ENCODE measurements at regions not wholly inside any gene's neighbourhood (a gene's known extent, or its start where the extent isn't known, plus 50 kb on each side); places are given as distances from the start of the nearest gene placed in this dataset.
A peak's percentile ranks its signal among the peaks of the same experiment; 100 is the strongest.
"Not testable (repeated sequence)": the region's sequence is repeated elsewhere in the genome, so short reads cannot be mapped to it uniquely, and the experiment has no call there.

DNA sequence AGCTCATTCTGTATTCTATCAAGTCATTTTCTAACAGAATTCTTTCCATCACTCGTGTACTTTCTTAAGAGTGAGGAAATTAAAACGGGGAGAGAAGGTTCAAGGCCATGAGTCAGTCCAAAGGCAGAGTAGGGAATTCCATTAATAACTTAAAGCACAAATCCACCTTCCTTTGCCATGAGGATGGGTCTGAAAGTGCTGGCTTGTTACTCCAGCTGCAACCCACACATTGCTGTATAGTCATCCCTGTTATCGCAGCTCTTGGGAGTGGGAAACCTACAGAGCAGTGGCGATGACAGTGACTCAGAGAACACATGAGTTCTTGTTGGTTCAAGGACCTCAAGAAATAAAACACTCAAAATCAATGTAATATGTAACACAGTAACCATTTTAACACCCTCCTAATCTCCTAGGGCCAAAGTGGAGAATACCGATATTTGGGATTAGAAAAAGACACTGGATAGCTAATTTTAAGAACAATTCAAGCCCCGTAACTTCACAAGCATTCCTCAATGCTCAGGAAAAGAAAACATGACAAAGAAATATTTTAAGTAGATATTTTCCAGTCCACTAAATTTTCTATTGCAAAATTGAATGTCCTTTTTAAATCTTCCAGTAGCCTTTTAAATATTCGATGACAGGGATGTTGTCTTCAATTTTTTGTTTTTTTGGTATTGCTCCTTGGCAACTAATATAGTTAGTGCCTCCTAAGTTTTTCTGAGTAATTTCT is 179.9 kb upstream of the THBS1 start:
- DNase-seq = peak in 3 of 4 experiments; percentile 48 to 74 (median 63)

DNA sequence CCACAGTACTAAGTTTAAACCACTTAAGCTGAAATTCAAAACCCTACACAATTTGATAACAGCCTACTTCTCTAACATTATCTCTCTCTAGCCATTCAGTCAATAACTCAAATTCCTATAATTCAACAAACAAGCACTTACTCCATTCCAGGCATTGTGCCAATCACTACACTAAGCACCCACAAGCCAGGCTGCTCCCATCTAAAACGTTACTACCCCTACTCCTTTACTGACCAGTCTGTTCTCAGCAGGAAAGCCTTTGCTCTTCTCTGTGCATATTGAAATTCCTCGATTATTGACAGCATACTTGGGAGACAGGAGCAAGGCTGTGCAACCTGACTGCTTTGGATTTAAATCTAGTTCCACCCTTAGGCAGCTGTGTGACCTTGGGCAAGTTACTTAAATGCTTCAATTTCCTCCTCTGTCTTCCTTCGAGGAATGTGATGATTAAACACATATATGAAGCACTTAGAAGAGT is 177.2 kb upstream of the THBS1 start:
- DNase-seq = peak in 1 of 4 experiments; percentile 32

DNA sequence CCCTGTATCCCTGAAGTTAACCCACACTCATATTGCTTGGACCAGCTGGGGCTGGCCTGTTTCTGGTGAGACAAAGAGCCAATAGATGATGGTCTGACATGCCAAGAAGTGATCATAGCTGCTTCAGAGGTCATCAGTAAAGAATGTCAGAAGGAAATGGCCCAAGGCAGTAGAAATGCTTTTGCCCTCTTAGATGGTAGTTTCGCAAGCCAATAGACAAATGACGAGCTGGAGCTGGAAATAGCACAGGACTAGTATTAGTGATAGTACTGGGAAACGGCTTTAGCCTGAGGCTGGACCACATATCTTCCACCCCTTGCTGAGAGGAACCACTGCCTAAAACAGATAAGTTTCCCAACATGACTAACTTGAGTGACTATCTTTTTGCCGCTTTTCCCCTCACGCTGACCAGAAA is 176.1 kb upstream of the THBS1 start:
- DNase-seq = peak in 3 of 4 experiments; percentile 15 to 52 (median 38)

DNA sequence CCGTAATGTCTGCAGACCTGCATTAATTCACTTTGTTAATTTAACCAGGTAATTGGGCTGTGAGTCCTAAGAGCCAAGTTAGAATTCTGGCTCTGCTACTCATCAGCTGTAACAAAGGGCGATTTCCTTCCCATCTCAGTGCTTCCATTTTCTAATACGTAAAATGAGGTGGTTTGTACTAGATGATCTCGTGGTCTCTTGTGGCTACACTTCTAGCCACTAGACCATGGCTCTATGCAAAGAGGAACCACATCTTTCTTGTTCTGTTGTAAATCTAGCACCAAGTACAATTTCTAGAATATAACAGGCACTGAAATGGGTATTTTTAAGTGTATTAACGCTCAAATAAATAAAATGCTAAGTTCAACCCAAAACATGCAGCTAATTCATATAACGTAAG is 174.4 kb upstream of the THBS1 start:
- peak in 3 of 4 experiments; percentile 19 to 35 (median 26) for DNase-seq

DNA sequence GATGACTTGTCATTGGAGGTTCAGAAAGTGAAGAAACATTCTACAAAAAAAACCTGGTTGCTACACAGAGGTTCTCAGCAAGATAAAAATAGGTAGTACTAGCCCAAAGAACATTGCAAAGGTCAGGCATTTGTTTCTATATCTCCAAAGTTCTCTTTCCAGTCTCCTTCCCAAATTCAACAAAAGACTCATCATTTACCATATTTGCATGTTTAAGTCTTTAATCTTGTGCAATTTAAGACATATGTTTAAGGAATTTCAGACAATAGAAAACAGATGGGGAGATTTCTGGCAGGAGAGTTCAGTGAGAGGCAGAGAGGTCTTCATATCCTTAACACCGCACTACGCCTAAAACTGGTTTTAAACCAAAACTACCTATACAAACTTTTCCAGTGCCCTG is 173.8 kb upstream of the THBS1 start:
- DNase-seq = no peak

DNA sequence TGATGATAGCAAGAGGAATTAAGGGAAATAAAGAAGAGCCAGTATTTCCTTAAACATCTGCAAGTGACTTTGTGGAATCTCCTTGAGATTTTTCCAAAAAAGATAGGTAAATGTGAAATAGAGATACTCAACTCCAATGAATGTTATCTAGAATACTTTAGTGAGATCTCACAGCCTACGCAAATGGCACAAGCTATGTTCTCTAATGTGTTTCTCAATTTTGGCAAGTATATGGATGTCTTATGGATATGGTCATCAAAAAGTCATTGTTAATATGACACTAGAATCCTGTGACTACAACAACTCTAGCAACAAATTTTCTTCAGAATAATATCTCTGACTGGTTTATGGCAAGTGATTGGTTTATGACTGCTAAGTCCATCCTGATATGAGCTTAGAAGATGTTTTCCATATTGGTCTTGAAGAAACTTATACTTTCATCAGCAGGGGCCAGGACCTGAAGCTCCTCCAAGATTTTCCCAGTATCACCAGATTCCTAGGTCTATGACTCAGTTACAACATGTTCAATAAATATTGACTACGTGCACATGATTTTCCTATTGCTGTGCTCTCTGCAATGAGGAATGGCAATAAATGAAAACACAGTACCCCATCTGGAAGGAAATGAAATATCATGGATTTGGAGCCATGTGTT is 170.9 kb upstream of the THBS1 start:
- DNase-seq = no peak

DNA sequence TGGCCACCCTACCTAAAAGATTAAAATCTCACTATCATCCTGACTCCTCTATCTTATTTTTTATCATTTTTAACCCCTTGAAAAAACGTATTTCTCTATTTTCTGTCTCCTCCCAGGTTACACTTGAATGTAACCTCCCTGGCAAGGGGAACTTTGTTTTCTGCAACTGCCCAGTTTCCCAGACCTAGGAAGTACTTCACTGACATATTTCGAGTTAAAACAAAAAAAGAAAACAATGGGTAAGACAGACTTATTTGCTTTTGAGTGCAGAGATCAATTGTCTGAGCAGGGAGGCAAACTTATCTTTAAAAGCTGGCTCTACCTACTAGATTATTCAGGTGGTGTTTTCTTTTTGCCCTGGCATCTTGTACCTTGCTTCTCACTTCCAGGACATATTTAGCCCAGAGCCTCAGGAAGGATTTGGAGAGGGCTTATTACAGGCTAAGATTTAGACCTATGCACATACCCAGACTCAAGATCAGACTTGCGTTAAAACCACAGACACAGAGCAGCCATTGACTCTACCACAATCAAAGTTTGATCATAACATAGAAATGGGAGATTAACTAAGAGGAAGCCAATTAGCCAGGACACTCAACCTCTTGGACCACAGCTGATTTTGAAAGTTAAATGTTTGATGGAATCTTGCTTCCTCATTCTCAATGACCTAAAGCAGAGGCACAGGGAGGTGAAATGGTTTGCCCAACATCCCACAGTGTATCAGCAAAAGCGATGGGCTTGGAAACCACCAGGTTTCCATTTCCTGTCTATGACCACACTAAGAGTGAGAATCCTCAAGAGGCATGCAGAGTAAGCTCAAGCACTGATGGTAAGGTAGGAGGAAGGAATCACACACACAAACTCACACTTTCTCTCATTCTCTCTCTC is 169.5 kb upstream of the THBS1 start:
- peak in 1 of 4 experiments; percentile 37 for DNase-seq

DNA sequence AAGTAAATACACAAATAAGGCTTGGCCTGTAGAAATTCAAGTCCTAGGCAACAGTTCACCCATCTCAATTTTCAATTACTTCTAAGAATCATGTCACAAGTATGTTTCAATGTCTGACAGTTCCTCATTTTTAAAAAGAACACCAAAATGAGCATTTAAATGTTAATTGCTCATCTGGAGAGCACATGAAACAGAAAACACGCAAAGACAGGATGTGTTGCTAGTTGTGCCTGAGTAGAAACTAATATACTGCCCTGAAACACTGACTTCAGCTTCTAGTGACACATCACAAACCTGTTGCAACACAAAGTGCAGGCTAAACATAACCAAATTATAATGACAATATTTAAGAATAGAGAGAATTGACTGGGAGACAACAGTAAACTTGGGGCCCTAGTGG is 167.3 kb upstream of the THBS1 start:
- DNase-seq = peak; percentile 37 to 79 (median 56)

DNA sequence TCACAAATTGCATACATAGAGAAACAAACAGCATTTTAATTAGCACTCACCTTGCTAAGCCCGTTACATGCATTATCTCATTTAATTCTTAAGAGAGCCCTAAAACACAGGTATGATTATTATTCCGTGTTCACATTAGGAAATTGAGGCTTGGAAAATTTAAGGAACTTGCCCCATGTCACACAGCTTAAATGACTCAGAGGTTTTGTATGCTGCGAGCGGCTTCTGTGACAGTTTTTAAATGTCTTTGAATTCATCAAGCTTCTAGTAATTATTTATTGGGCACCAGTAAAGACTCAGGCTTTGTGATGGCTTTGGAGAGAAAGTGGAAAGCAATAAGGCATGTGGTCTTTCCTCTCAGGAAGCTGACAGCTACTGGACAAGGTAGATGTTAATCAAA is 166.7 kb upstream of the THBS1 start:
- peak in 3 of 4 experiments; percentile 46 to 67 (median 59) for DNase-seq

DNA sequence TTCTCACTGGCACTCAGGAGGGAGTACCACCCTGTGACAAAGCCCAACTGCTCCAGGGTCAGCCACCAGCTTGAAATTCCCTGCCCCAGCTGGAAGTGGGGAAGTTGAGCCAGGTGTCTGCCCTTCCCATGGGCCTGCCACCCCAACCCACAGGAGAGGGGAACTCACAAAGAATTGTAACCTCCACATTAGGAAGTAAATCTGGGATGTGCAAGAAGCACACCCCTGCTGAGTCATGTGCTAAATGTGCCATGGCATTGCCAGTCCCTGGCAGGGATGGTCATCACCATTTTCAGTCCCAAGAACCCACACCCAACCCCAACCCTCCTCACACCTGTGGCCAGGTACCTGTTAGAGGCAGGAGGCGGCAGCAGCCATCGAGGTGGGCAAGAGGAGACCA is 165.2 kb upstream of the THBS1 start:
- peak in 3 of 4 experiments; percentile 49 to 56 (median 51) for DNase-seq

DNA sequence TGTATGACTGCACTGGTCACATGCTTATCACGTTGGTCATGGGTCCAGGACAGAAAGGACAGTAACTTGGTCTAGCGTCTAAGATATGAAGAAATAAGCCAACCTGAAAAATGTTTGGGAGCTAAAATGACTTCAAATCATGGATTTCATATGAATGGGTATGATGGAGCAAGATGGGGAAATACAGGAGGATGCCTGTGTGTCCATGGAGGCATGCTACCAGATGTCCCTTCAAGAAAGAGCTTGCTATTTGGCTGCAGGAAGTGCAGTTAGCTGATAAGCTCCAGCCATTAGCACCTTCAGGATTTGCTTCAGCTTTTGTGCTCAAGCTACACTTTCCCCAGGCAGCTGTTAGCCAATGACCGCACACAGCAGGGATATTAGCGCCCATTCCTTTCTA is 164.6 kb upstream of the THBS1 start:
- DNase-seq = no peak

DNA sequence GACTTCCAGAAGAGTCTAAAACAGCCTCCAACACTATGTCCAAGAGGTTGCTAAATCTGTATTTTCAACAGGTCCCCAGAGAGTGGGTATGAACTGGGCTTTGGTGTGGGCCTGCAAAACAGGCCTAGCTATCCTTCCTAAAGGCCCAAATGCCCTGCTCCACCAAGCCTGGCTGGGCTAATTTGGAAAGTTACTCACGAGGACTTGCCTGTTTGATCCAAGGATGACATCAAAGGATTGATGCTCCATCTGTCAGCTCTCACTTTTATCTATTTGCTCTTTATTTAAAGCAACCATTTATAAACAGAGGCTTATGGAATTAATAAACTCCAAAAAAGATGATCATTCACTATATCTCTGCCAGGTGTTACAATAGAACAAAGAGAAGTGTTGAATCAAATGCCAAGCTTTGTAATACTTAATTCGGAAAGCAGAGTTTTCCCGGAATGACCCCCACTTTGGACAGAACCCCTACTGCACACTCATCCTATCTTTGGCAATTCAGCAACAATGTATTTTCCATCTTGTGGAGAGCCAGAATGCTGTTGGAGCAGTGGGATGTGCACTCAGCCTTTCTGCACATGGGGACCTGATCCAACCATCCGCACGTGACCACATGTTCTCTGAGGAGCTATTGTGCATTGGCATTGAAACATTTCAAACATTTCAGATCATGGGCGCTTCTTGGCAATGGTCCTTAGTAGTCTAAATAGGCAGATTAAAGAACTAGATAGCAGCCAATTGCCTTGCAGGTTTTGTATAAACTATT is 163.3 kb upstream of the THBS1 start:
- DNase-seq = no peak

DNA sequence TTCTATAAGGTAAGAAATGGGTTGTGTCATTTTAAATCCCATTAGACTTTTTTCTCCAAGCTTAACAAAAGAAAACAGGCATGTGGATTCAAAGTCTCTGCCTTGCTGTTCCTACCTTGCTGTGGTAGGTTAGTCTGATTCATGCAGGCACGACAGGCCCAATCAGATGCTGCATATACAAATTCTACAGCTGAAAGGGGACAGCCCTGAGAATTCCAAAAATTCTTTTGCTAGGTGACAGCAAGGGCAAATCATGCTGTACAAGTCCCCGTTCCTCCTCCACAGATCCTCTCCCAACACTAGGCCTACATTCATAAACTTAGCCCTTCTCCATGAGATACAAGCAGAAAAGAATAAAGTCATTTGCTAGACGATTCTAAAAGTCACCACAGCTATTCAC is 161.2 kb upstream of the THBS1 start:
- no peak for DNase-seq

DNA sequence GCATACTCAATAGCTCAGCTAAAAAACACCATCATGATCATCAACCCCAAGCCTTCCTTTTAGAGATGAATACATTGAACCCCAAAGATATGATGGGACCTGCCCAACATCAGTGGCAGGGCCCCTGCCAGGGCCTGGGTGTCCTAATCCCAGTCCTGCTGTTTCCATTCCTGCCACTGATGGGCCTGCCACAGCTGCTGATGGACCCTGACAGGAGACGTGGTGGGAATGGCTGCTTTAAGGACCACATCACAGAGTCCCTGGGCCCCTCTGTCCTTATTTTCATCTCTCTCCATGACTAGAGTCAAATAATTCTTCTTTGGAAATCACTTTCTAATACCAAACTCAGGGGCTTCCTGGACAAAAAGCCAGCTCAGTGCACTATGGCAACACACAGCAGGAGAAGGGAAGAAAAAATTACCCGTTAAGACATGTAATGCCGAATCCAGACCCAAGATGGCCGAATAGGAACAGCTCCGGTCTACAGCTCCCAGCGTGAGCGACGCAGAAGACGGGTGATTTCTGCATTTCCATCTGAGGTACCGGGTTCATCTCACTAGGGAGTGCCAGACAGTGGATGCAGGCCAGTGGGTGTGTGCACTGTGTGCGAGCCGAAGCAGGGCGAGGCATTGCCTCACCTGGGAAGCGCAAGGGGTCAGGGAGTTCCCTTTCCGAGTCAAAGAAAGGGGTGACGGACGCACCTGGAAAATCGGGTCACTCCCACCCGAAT is 160.6 kb upstream of the THBS1 start:
- DNase-seq = not testable (repeated sequence)

DNA sequence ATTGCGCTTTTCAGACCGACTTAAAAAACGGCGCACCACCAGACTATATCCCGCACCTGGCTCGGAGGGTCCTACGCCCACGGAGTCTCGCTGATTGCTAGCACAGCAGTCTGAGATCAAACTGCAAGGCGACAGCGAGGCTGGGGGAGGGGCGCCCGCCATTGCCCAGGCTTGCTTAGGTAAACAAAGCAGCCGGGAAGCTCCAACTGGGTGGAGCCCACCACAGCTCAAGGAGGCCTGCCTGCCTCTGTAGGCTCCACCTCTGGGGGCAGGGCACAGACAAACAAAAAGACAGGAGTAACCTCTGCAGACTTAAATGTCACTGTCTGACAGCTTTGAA is 160.1 kb upstream of the THBS1 start:
- DNase-seq = not testable (repeated sequence)

DNA sequence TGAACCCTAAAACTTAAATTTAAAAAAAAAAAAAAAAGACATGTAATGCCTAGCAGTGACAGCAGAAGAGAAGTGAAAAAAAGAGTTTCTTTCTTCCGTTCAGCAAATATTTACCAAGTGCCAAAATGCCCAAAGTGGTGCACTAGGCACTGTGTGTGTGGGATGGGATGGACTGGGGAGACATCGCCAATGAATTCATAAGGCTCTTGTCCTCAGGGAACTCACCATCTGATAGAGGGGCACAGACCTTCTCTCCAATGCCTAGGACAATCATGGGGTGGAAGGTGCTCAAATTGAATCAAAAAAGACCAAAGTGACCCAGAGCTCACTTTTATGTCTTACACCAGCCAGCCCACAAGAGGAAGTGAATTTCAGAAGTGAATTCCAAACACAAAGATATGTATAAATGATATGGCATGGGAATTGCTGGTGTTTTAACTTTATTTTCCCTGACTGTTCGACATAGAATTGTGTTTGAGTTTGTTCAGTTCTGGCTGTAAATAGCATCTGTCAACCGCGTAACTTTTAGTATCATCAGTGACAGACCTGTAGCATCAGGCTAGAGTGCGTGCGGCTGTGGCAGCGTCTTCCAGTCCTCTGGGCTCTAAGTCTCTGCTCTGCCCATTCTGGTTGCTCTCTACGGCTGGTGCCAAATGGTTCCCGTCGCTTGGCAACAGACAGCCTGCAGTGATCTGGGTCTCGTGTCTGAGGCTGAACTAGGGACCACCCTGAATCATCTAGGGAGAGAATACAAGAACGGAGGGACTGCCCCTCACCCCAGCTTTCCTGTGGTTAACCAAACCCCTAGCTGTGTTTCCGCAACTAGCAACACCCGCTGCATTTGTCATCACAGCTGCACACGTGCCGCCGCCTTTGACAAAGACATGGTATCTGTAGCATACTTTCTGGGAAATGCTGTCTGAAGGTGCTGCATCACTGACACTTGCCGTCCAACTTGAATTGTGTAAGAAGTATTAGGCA is 154.0 kb upstream of the THBS1 start:
- peak; percentile 82 to 92 (median 84) for DNase-seq

DNA sequence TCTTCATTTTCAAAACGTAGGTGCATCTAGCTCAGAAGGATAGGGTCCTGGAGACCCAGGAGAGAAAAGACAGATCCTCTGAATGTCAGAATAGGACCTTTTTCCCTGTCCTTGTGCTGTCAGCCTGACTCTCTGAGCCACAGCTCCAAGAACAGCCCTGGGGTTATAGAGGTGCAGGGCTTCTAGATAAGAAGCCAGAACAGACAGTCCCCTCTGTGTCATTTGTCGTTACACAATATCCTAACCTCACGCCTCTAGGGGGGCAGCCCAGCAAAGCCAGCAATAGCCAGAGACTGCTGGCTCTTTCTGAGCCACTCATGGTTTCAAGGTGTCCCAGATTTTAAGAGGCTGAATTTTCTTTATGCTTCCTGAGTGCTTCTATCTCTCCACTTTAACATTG is 153.2 kb upstream of the THBS1 start:
- peak in 2 of 4 experiments; percentile 11 to 26 for DNase-seq

DNA sequence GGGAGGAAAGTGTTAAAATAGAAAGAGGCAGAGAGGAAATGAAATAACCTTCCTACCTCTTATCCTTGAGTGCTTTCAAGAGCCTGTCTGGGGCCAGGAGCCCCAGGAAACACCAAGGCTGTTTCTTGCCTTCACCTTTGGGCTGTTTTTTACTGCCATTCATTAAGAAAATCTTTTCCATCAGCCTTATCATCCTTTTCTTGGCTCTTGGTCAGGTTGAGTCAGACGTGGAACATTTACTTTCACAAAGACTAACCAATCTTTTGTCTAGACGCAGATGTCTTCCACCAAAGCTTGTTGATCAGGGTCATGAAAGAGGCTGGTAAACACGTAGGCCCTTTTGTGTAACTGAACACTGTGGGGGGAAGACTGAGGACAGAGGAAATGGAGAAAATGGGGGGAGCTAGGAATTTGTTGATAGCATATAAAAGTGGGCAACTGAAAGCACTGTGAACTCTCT is 151.0 kb upstream of the THBS1 start:
- no peak for DNase-seq

DNA sequence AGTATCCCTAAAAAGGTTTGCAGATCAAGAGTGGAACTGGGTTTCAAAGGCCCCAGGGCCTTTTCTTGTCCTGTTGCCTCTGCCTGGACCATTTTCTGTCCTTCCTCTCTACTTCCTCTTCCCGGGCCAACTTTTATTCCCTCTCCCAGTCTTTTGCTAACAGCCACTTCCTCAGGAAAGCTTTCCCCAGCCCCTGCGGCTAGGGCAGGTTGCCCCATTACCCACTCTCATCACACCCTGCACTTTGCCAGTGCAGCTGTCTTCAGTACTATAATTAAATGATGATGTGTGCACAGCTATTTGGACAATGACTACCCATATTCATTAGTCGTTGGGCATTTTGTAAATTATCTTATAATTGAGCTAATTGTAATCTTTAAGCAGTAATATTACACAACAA is 150.5 kb upstream of the THBS1 start:
- DNase-seq = peak in 1 of 4 experiments; percentile 36

DNA sequence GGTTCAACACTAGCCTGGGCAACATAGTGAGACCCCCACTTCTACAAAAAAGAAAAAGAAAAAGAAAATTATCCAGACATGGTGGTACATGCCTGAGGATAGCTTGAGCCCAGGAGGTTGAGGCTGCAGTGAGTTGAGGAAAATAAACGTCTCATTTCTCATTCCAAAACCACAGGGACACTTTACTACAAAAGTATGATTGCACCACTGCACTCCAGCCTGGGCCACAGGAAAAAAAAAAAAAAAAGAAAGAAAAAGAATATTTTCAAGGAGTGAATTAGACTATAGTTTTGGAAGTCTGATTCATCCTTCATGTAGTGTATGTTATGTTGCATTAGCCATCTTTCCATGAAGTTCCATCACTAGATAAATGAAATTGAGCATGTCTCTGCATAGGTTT is 149.5 kb upstream of the THBS1 start:
- DNase-seq = no peak

Data from suppressor macrophage (primary cell).